GM12892 (cell line): ENCODE measurements at regions not wholly inside any gene's neighbourhood (a gene's known extent, or its start where the extent isn't known, plus 50 kb on each side); places are given as distances from the start of the nearest gene placed in this dataset.
"Not testable (repeated sequence)": the region's sequence is repeated elsewhere in the genome, so short reads cannot be mapped to it uniquely, and the experiment has no call there.

ENCODE experiments used
- DNase-seq: peaks from one replicate; pipeline ENCODE4 v3.0.0; 2011; ENCODE audit not compliant: insufficient read length
- FAIRE-seq: peaks from 2 replicates; lab custom pipeline; 2011; peaks lifted over from hg19 to GRCh38; lab: Jason Lieb, UNC
- POLR2A ChIP-seq: IDR thresholded peaks from 2 replicates; pipeline ENCODE4 v1.6.1; 2011; ENCODE audit warnings: low read depth, low read length, control low read depth
- POLR2AphosphoS5 ChIP-seq: IDR thresholded peaks from 2 replicates; pipeline ENCODE4 v1.6.1; 2011; ENCODE audit warnings: low read depth, low read length, control low read depth
- TAF1 ChIP-seq: IDR thresholded peaks from 2 replicates; pipeline ENCODE4 v1.6.1; 2011; ENCODE audit warnings: low read depth, mild to moderate bottlenecking, control low read depth, low read length, borderline replicate concordance

DNA sequence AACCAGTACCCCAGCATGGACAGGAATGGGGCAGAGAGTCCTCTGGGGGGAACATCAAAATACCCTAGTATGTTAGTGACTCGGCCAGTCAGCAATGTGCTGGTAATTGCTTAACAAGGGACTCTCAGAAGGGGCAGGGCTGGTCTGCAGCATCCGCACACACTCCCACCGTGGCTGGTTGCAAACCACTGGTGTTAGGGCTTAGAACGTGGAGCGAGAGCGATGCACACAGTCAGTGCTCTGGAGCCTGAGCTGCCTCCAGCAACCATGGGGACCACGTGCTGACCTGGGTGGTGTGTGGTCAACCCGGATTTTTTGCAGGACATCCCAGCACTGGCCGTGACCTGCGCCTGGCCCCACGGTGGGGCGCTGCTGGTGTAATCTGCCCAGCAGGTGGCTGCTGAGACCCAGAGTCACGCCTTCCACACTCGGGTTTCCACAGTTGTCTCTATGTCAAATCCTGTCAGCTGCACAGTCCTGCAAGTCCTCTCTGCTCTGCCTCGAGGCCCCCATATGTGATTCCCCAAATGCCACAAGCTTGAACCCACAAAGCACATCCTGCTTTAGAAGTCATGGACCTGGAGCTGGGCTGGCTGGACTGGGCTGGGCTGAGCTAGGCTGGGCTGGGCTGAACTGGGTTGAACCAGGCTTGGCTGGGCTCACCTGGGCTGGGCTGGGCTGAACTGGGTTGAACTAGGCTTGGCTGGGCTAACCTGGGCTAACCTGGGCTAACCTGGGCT is 50.6 kb upstream of the GPC1 start:
- FAIRE-seq: no peak

DNA sequence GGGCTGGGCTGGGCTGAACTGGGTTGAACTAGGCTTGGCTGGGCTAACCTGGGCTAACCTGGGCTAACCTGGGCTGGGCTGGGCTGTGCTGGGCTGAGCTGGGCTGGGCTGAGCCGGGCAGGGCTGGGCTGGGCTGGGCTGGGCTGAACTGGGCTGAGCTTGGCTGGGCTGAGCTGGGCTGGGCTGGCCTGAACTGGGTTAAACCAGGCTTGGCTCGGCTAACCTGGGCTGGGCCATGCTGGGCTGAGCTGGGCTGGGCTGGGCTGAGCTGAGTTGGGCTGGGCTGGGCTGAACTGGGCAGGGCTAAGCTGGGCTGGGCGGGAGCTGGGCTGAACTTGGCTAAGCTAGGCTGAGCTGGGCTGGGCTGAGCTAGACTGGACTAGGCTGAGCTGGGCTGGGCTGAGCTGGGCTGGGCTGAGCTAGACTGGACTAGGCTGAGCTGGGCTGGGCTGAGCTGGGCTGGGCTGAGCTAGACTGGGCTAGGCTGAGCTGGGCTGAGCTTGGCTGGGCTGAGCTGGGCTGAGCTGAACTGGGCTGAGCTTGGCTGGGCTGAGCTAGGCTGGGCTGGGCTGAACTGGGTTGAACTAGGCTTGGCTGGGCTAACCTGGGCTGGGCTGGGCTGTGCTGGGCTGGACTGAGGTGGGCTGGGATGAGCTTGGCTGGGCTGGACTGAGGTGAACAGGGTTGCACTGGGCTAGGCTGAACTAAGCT is 49.9 kb upstream of the GPC1 start:
- DNase-seq, FAIRE-seq: not testable (repeated sequence)

More for the DNA sequence above, 50.6 kb upstream of the GPC1 start:
- DNase-seq: no peak
- TF ChIP-seq TAF1 (no peak), POLR2AphosphoS5 (no peak), POLR2A (no peak)
